Right ventricle myocardium superior (tissue), 1 donor: ENCODE measurements at regions not wholly inside any gene's neighbourhood (a gene's known extent, or its start where the extent isn't known, plus 50 kb on each side); places are given as distances from the start of the nearest gene placed in this dataset.
"Not testable (repeated sequence)": the region's sequence is repeated elsewhere in the genome, so short reads cannot be mapped to it uniquely, and the experiment has no call there.

ENCODE experiments used
- ATAC-seq: fragments of 200-7000 bp; cut with Tn5 transposase; one replicate; pipeline ENCODE4 v1.9.1; 2020; ENCODE audit warnings: mild to moderate bottlenecking; ENCODE audit not compliant: poor library complexity
- DNase-seq: peaks from one replicate; pipeline ENCODE4 v3.0.0-alpha.2; 2020
- intact Hi-C: fragments of 100-400 bp; cut with DNase I; formaldehyde crosslinking; loops from one replicate; pipeline ENCODE4 v1.11.2; 2022
- donor health status: DM: no; HTN: yes; CAD: no; lungs with severe emphysema.

DNA sequence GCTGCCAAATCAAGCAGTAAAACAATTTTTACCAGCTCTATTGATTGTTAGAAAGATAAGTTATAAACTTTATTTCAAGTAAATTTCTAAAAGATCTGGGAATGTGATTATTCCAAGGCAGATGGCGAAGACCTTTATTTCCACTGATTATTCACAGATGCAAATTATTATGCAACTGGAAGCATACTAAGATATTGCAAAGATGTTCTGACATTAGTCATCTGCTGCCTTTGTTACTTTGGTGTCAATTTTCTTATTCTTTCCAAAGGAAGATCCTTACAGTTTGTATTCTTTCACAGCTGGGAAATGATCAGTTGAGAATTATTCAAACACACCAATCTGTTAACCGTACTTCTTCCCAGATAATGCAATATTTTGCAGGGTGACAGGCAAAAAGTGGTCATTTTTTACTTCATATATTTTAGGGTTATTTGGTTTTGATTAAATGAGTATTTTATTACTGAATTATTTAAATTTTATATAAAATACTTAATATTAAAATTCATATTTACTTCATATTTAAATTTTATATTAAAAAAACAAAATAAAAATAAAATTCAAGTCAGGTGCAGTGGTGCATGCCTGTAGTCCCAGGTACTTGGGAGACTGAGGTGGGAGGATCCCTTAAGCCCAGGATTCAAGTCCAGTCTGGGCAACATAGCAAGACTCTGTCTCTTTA is 171.3 kb downstream of the FZD1 start:
- intact Hi-C loops = no loop called here
- ATAC-seq (no peak), DNase-seq (no peak)

DNA sequence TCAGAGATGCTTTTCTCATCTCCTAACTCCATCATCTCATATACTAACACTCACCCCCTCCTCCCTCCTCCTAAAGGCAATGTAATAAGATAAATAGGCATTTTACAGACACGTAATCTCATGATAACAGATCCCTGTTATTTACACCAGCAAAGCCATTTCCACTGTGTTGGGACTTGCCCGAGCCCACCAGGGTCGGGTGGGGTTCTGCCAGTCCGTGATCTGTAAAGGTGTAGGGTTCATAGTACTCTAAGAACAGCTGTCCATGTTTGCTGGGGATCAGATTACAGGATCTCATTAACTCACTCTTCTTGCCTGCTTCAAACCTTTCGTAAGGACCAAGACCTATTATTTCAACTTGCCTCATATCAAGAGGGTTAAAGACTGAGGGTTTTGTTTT is 172.4 kb downstream of the FZD1 start:
- no peak for ATAC-seq
- intact Hi-C loops = no loop called here
- no peak for DNase-seq

DNA sequence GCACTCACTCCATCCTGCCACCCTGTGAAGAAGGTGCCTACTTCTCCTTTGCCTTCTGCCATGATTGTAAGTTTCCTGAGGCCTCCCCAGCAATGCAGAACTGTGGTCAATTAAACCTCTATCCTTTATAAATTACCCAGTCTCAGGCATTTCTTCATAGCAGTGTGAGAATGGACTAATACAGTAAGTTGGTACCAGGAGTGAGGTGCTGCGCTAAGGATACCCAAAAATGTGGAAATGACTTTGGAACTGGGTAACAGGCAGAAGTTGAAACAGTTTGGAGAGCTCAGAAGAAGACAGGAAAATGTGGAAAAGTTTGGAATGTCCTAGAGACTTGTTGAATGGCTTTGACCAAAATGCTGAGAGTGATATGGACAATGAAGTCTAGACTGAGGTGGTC is 176.0 kb downstream of the FZD1 start:
- intact Hi-C loops, DNase-seq, ATAC-seq: not testable (repeated sequence)

DNA sequence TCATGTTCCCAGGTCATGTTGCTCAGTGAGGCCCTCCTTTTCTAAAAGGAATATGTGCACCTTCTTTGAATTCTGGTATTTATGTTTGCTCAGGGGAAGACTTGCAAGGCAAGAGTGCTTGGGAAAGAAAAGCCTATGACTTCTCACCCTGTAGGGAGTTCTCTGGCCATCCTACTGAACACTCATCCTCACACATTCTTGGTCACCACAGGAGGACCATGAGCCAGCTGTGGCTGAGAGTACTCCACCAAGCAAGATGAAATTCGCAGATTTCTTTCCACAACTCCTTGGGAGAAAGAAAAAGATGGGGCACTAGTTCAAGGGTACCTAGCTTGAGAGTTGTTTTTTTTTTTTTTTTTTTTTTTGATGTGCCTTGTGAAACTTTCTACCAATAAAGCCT is 179.6 kb downstream of the FZD1 start:
- intact Hi-C loops = no loop called here
- no peak for DNase-seq
- ATAC-seq = no peak

DNA sequence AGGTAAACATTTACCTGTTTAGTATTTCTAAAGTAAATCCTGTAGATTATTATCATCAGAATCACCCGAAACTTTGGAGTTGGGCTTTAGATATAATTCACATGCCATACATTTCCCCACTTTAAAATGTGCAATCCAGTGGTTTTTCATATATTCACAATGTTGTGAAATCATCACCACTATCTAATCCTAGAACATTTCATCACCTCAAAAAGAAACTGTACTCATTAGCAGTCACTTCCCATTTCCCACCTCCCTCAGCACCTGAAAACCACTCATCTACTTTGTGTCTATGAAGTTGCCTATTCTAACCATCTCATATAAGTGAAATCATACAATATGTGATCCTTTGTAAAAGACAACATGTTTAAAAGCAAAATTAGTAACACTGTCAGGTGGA is 182.6 kb downstream of the FZD1 start:
- ATAC-seq (no peak), DNase-seq (no peak)
- intact Hi-C loops = no loop called here

DNA sequence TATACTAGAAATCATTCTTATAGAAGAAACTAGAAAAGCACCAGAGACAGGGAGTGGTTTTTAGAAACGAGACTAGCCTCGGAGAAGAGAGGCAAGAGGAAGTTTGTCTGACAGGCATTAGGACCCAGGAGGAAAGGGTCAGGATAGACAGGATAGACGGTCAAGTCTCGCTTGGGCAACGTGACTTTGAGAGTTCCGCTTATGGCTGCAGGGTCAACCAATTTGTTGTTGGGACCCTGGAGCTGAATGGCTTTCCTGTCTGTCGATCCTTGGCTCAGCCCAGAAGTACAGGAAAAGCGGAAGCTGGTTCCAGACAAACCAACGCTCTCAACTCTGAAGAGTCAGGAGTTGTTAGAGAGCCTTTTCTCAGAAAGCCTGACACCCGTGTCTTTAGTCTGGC is 191.2 kb downstream of the FZD1 start:
- no peak for ATAC-seq
- intact Hi-C loops = no loop called here

DNA sequence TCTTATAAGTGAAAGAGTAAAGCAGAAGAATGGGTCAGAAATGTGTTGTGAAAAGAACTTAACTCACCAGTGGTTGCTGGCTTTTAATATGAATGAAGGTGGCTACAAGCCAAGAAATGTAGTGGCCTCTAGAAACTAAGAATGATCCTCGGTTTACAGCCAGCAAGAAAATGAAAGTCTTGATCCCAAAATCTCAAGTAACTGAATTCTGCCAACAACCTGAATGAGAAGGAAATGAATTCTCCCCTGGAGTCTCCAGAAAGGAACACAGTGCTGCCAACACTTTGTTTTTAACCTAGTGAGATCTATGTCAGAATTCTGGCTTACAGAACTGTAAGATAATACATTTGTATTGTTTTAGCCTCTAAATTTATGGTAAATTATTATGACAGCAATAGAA is 193.0 kb downstream of the FZD1 start:
- intact Hi-C loops = no loop called here
- ATAC-seq (no peak), DNase-seq (no peak)

More for the DNA sequence above, 191.2 kb downstream of the FZD1 start:
- DNase-seq = no peak

DNA sequence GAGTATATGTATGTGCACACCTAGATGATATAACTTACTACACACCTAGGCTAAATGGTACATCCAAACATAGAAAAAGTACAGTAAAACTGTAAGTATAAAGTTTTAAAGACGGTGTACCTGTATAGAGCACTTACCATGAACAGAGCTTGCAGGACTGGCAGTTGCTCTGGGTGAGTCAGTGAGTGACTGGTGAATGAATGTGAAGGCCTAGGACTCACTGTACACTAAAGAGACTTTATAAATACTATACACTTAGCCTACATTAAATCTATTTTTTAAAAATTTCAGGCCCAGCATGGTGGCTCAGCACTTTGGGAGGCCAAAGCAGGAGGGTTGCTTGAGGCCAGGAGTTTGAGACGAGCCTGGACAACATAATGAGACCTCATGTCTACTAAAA is 195.3 kb downstream of the FZD1 start:
- intact Hi-C loops = no loop called here

DNA sequence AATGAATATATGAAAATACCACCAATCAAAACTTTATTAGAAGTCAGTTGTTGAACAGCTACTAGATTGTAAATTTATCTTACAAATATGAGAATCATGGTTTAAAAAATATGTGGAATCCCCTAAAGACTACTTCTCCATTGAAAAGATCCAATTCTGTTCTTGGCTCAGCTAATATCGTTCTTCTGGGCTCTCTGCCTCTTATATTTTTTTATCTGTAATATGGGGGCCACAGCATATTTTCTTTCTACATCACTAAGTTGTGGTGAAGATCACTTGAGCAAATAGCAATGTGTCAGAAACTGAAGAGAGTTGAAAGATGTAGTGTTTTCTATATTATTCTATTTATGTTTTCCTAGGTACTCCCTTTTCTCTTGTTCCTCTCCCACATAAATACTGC is 198.1 kb downstream of the FZD1 start:
- ATAC-seq = no peak
- intact Hi-C loops = no loop called here

More for the DNA sequence above, 195.3 kb downstream of the FZD1 start:
- ATAC-seq (no peak), DNase-seq (no peak)

DNA sequence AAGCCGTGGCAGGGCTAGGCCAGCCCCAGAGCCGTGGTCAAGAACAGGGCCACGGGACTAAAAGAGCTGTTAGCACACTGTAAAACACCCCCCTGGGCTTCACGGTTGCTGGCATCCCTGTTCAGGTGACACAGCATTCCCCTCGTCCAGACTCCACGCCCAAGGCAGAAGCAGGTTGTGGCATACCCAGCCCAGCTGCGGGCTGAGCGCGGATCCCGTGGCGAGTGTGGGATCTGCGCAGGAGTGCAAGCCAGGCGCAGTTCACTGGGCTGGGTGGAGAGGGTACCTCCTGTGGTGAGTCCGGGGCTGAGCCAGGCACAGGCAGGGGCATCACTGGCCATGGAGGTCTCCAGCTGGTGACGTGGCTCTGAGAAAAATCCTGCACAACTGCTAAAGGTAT is 199.1 kb downstream of the FZD1 start:
- intact Hi-C loops = no loop called here
- DNase-seq = no peak
- ATAC-seq = no peak

More for the DNA sequence above, 198.1 kb downstream of the FZD1 start:
- no peak for DNase-seq

DNA sequence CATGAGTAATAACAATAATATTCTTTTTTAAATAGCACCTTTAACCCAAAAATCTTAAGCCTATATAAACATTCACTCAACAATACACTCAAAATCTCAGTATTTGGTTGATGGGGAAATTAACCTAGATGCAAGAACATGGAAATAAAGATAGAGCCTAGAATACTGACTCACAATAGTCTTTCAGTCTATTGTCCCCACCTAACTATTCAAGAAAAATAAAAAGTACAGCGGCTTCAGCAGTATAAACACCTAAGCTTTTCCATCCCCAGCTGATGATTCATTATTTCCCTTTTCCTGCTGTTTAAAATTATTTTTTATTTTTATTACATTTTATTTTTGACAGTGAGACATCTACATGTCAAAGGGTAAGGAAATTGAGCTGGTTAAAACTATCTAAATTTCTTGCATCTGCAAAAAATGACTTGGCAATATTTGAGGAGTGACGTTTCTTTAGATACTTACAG is 201.4 kb downstream of the FZD1 start:
- intact Hi-C loops = no loop called here
- ATAC-seq = no peak
- no peak for DNase-seq

DNA sequence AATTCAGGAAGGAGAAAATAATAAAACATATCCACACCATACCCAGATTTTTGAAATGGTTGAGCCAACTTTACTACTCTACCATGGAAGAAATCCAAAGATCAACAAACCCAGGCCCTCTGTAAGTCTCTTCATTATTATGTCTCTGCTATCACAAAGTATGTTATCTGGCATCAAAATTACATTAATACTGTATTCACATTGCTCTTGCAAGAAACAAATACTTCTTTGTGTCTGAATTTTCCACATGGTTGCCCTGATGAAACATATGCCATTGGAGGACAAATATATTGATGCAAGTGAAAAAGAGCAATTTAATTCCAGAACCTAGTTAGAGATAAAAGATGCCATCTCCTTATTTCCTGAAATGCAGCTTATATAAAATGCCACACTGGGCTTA is 204.0 kb downstream of the FZD1 start:
- DNase-seq = no peak
- ATAC-seq = no peak
- intact Hi-C loops = no loop called here

DNA sequence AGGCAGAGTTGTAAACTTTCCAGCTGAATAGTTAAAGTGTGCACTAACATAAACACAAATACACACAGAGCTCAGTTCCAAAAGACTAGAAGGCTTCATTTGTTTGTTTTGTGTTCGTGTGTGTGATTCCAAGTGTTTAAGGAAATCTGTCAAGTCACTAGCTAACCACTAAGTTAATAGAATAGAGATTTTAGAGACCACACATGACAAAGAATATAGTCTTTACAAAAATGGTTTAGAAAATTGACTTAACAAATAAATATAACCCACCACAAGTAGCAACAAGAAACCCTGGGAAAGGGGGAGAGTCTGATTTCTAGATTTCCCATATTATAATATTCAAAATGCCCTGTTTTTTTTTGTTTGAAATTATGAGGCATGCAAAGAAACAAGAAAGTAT is 209.4 kb downstream of the FZD1 start:
- ATAC-seq (no peak), DNase-seq (no peak)
- intact Hi-C loops = no loop called here

DNA sequence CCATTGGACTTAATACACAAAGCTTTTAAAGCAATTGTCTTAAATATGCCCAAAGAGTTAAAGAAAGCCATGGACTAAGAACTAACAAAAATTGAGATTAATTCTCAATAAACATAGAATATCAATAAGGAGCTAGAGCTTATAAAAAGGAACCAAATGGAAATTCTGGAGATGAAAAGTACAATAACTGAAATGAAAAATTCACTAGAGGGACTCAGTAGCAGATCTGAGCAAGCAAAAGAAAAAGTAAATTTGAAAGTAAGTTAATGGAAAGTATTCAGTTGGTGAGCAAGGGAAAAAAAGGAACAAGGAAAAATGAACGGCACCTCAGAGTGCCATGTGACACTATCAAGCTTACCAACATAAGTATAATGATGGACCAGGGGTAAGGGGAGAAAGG is 209.8 kb downstream of the FZD1 start:
- ATAC-seq = no peak
- intact Hi-C loops = no loop called here

DNA sequence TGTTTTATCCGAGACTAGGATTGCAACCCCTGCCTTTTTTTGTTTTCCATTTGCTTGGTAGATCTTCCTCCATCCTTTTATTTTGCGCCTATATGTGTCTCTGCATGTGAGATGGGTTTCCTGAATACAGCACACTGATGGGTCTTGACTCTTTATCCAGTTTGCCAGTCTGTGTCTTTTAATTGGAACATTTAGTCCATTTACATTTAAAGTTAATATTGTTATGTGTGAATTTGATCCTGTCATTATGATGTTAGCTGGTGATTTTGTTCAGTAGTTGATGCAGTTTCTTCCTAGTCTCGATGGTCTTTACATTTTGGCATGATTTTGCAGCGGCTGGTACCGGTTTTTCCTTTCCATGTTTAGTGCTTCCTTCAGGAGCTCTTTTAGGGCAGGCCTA is 216.2 kb downstream of the FZD1 start:
- intact Hi-C loops, ATAC-seq, DNase-seq: not testable (repeated sequence)

More for the DNA sequence above, 209.8 kb downstream of the FZD1 start:
- DNase-seq = no peak

DNA sequence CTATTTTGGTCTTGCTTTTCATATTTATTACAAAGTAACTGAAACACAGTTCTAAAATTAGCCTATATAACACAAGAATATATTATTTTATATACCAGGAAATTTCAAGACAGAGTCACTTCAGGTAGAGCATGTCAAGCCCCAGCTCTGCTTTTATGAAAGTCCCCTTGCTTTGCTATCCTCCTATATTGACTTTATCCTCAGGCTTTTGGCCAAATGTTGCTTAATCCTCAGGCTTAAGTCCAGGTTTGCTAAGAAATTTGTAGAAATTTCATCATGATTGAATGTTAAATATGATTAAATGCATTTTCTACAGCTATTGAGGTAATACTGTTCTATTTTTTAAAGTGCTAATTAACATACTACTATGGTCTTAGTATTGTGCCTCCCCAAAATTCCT is 227.6 kb downstream of the FZD1 start:
- DNase-seq = no peak
- intact Hi-C loops = no loop called here
- no peak for ATAC-seq

DNA sequence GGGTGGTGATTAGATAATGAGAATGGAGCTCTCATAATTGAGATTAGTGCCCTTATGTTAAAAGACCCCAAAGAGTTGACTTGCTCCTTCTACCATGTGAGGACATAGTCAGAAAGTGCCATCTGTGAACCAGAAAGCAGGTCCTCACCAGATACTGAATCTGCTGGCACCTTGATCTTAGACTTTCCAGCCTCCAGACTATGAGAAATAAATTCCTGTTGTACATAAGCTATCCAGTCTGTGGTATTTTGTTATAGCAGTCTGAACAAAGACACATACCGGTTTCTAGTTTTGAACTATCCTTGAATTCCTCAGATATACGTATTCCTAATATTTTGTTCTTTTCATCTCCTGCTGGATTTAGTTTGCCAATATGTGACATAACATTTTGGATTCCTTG is 228.1 kb downstream of the FZD1 start:
- intact Hi-C loops = no loop called here
- DNase-seq (no peak), ATAC-seq (no peak)

DNA sequence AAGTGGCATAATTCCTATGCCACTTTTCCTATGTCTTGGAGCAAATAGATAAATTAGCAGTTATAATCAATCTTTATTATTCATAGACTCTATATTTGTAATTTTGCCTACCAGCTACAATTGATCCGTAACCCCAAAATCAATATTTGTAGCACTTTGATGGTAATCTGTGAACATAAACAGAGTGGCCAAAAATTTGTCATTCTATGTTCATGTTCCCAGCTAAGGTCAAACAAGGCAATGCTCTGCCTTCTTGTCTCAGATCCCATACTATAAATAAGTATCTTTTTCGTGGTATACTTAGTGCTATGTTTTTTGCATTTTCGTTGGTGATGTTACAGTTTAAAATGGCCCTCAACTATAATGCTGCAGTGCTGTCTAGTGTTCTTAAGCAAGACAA is 228.5 kb downstream of the FZD1 start:
- intact Hi-C loops = no loop called here
- DNase-seq (no peak), ATAC-seq (no peak)

DNA sequence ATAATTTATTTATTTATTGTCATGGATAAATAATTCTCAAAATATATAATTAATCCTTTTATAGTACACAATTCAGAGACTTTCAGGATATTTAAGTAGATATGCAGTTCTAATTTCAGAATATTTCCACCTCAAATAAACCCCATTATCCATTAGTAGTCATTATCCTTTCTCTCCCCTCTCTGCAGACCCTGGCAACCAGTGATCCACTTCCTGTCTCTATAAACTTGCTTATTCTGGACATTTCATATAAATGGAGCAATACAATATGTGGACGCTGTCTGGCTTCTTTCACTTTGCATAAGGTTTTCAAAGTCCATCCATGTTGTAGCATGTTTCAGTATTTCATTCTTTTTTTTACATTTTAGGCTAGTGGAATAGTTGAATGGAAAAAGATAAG is 230.2 kb downstream of the FZD1 start:
- intact Hi-C loops = no loop called here
- ATAC-seq = no peak
- DNase-seq = no peak

DNA sequence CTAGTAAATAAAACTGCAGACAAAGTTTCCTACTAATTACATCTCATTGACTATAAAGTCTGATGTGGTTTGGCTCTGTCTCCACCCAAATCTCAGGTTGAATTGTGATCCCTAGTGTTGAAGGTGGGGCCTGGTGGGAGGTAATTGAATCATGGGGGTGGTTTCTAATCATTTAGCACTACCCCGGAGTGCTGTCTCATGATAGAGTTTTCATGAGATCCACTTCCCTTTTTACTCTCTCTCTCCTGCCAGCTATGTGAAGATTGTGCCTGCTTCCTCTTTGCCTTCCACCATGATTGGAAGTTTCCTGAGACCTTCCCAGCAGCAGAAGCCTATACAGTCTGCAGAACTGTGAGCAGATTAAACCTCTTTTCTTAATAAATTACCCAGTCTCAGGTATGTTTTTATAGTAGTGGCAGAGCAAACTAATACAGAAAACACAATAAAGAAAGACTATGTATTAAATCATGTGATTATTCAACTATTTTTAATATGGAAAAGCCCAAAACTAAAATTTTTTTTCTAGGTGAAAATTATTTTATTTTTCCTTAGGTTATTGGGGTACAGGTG is 232.1 kb downstream of the FZD1 start:
- intact Hi-C loops = no loop called here
- DNase-seq = no peak
- ATAC-seq = no peak

DNA sequence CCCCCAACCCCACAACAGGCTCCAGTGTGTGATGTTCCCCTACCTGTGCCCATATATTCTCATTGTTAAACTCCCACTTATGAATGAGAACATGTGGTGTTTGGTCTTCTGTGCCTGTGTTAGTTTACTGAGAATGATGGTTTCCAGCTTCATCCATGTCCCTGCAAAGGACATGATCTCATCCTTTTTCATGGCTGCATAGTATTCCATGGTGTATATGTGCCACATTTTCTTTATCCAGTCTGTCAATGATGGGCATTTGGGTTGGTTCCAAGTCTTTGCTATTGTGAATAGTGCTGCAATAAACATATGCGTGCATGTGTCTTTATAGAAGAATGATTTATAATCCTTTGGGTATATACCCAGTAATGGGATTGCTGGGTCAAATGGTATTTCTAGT is 233.0 kb downstream of the FZD1 start:
- intact Hi-C loops, DNase-seq, ATAC-seq: not testable (repeated sequence)
